NCI-H146 treated with DMSO at 0.1 percent for 48 hours (cell line): ENCODE measurements at regions not wholly inside any gene's neighbourhood (a gene's known extent, or its start where the extent isn't known, plus 50 kb on each side); places are given as distances from the start of the nearest gene placed in this dataset.

ENCODE experiments used
- DNase-seq: peaks from one replicate; lab custom pipeline; 2025; ENCODE audit not compliant: unreplicated experiment; lab: John Stamatoyannopoulos, UW

DNA sequence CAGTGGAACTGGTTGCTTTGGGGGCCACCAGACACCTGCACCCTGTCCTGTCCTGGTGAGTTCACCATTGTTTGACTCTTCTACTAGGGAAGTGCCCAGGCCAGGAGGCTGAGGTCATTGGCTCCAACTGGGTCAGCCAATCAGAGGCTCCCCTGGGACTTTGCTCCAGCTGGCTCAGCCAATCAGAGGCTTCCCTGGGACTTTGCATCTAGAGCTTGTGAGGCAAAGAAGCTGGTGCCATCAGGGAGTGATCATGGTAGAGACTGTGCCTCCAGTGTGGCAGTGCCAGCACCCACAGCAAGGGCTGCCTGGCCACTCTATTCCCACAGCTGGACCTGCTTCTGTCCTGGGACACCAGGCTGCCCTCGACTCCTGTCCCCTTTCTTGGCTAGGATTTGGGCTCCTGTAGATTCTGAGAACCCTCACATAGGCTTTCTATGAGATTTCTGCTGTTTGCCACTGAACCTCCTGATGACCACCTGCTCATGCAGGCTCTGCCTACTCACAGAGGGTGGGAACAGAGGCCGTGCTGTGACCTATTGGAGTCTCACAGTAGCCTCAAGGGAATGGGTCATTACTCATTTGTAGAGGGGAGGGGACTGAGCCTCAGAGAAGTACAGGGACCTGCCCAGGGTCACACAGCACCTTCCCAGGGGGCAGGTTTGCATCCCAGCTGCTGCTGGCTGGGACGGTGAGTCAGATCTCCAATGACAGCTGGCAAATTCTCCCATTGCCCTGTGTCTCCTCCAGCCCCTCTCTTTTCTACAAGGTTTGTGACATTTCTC is 59.2 kb upstream of the SHISAL1 start:
- no peak for DNase-seq

DNA sequence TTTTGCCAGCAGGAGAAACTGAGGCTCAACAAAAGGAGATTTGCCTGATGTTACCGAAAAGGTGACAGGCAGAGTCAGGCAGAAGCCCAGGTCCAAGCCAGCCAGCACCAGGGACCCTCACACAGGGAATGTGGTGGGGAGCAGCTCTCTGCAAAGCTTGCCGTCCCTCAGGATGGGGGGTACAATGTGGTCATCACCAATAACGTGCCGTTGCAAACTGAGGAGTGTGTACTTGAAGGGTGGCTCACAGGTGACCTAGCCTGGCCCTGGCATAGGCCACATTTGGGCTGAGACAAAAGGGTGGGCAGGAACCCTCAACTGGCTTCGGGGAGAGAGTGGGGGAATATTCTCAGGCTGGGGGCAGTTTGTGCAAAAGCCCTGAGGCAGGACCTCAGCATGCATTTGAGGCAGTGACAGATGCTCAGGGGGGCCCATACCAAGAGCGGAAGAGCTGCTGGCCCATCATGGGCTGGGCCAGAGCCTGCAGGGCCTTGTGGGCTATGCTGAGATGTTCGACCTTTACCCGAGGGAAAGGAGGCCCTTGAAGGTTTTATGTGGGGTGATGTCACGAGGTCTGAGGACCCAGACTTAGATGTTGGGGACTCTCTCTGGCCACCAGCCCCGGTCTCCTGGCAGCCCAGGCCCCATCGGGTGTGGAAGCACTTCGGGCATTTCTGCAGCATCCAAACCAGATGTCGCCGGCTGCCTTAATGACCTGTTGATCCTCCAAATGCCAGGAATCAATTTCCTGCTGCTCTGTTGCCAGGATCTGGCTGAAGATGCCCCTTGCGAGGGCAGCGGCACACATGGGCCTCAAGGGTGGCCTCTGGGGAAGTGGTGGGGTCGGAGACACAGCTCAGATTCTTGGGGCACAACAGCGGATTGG is 57.4 kb upstream of the SHISAL1 start:
- DNase-seq: no peak

DNA sequence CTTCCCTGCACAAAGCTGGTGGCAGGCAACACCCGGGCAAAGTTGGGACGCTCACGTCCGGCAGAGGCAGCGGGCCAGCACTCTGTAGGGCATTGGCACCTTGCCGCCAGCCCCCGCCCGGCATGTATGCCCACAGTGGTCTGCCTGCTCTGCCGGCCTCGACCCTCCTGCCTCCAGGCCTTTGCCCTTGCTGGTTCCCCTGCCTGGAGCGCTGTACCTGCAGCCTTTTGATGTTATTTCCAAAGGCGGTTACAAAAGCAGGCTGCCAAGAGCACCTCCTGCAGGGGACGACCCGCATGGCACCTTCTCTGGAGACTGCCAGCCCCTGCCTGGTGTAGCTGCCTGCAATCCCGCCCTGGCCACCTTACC is 56.5 kb upstream of the SHISAL1 start:
- no peak for DNase-seq

DNA sequence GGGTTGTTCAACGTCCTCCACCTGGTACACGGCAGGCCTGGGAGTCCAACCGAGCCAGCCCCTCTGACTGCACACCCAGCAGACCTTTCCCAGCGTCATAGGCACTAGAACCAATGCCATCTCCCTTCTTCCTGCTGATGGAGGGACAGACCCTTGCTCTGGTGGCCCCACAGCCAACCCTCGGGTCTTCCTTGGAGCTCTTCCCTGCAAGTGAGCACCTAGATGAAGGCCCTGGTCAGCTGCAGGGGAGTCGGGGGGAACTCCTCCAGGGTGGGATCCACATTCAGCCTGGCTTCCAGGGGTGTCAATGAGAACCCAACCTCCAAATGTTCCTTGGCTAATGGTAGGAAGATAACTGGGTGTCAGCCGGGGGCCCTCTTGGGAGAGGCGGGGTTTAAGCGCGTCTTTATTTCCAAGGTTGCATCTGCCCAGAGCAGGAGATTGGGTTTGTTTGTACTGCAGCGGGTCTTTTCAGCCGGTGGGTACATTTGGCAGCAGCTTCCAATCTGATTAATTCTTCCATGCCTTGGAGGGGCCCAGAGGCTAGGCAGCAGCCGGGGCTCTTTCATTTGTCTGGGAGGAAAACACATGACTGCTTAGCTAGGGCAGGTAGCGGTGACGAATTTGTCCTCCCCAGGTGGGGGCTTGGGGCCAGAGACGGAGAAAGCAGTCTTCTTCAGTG is 56.0 kb upstream of the SHISAL1 start:
- no peak for DNase-seq

DNA sequence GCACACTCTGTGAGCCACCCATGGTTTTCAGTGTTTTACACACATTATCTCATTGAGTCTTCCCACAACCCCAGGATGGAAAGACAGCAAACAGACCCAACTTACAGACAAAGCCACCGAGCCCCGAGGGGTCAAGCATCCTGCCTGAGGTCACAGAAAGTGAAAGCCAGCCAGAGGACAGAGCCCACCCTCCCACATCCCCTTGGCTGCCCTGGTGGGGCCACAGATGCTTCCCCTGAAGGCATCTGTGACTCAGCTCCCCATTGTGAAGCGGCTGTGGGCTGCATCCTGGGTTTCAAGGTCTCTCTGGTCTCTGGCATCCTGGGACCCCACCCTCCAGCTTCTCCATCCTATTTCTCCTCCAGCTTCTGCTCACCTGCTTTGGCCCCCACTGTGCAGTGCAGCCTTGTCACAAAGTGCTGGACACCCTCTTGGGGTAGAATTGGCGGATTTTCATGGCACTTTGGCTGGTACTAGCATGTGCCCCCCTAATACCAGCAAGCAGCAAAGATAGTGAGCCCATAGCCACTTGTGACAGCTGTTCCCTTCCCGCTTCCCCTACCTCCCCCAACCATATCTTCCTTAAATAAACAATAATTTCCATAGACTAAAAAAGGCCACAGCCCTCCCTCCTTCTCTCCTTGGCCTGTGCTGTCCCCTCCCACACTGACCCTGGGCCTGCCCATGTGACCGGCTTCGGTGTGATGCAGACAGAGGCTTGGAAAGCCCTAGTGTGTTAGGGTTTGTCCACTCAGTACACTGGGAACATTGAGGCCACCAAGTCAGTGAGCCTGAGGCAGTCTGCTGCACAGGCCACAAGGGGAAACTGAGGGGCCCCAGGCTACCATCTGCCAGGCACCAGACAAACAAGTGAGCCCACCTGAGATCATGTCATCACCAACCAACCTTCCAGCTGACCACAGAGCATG is 53.9 kb upstream of the SHISAL1 start:
- peak; percentile 54 for DNase-seq

DNA sequence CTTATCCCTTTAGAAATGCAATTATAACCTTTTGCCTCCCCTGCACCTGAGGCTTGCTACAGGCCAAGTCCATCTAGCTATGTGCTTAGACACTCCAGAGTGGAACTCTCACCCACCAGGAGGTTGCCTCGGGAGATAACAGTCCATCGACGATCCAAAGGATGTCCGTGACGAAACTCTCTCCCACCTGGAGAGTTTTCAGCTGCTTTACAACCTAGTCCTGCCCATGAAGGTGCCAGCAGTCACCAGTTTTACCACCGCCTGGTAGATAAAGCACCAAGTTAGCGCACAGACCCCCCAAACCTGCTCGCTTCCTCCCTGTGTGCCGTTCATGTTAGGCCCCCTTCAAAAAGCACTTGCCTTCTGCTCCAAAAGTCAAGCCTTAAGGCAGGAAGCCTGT is 53.1 kb upstream of the SHISAL1 start:
- no peak for DNase-seq

DNA sequence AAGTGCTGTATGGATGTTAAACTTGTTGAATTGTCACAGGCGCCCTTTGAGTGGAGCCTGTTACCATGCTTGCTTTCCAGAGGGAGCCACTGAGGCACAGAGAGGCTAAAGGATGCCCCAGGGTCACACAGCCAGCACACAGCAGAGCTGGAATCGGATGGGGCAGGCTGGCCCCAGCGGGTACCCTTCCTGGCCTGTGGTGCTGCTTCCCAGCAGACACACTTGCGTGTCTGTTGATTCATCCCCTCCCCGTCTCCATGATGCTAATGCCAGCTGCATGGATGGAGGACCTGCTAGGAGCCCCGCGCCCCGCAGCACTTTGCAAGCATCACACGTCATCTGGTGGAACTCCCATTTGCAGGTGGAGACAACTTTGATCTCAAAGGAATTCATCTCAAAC is 52.4 kb upstream of the SHISAL1 start:
- DNase-seq: no peak

DNA sequence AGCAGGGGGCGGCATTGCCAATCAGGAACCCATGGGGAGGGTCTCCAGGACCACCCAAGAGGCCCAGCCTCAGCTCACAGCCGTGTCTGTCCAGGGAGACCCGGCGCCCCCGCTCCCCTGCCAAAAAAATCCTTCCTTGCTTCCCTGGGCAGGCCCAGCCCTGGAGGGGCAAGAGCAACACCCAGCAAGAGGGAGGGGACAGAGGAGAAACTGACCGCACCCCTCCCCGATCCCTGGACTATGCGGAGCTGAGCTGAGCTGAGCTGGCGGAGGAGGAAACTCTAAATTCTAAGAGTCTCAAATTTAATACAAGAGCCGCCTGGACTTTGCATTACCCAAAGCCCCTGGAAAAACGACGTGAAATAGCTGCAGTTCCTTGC is 52.0 kb upstream of the SHISAL1 start:
- no peak for DNase-seq

DNA sequence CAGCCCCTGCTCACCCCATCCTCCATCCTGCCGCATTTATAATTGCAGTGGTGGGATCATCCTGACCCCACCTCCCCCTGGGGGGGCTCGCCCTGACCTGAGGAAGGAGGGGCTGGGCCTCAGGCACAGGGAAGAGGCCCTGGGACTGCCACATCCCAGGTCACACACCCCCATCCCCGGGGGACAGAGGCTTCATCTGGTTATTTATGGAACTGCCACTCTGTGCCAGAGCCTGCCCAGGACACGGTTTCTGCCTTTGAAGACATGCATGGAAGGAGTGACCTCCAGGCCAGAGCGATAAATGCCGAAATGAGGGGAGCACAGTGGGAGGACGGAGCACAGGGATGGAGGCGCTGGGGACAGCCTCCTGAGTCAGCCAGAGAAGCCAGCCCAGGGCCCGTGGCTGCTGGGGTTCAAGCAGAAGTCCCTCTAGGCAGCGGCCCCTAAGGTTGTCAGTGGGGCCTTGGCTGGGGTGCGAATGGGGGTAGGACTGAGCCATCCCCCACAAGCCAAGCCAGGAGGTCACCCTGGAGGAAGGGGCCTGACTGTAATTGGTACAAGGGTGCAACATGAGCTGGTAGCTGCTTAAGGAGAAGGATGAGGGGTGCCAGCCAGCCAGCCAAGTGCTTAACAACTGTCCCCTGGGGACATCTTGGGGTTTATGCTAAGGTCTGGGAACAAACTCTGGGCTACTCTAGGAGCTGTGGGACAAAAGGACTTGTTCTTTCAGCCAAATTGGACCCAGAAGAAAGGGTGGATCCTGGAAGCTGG is 51.4 kb upstream of the SHISAL1 start:
- no peak for DNase-seq

DNA sequence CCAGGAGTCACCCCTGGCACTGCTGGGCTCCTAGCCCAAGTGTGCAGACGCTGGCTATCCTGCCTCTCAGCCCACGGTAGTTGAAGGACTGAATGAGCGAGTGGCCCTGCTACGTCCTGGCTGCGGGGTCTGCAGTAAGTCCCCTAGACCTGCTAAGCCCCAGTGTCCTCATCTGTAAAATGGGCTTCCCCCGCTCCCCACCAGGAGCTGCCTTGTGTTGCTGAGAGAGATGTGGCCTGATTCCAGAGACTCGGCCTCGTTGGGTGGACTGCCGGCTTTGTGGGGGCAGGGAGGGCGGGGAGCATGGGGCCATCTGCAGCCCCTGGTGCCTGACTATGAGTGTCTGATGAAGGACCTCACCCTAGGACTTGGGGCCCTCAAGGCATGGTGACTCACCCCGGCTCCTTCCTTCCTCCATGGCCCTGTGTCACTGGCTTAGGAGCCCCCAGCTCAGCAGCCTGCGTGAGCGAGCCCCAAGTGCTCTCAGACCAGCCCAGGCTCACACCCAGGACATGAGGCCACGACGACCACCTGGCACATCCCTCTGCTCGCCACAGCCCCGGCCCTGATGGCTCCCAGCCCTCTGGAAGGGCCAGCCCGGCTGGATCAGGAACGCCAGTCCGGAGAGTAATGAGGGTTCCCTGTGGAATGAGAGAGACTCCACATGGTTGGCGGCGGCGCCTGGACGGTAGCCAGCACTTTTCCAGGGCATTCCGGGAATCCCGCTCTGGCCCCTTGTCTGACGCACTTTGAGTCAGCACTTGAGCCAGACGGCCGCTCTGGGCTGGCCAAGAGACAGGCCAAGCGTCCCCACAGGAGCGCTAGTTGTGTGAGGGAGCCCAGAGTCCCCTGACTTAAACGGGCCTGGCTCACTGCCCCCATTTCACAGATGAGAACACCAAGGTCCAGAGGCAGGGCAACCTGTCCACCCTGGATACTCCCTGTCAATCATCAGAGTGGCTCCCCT is 50.5 kb upstream of the SHISAL1 start:
- DNase-seq: no peak

DNA sequence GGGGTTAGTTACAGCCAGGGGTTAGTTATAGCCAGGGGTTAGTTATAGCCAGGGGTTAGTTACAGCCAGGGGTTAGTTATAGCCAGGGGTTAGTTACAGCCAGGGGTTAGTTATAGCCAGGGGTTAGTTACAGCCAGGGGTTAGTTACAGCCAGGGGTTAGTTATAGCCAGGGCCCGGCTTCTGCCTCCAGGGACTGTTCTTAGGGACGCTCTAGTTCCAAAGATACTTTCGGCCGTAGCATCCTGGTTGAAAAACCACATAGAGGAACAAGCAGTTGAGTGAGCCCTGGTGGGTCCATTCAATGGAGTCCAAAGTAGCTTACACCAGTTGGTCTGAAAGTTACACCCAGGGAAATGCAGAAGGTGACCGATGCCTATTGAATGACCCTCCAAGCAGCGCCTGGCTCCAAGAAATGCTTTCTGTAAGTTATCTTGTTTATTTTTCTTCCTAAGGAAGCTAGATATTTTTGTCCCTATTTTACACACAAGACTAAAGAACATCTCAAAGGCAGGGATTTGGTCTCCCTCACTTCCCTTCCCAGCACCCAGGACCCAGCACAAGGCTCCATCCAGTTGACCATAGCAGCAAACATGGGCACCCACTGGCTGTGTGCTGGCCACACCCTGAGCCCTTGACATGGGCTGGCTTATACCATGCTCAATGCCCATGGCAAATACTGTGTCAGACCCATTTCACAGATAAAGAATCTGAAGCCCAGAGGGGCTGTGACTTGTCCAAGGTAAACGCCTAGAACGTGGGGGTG is 49.7 kb upstream of the SHISAL1 start:
- DNase-seq: no peak
